ENCODE measurements at regions not wholly inside any gene's neighbourhood (a gene's known extent, or its start where the extent isn't known, plus 50 kb on each side); places are given as distances from the start of the nearest gene placed in this dataset.

GRCh38 chr1:164480285-164480907 is 78.6 kb upstream of the PBX1 start:
- ChIA-PET POLR2A (no interaction called here), CTCF (no interaction called here)
- DNase-seq (ENCODE audit: low read depth, low spot score) (no peak), ATAC-seq (no peak)
- H3K27ac ChIP-seq (ENCODE audit: low read length): no peak overlapping the region
- no peak for TF ChIP-seq CTCF (IDR thresholded peaks at IDR 0.05)
- TF ChIP-seq TCF7L2 (IDR thresholded peaks at IDR 0.05; ENCODE audit: low read depth, low read length): no peak
- no peak for TF ChIP-seq REST (IDR thresholded peaks at IDR 0.05; ENCODE audit: insufficient read depth in 1 of 2, low read depth in 2 of 2, low read length in 1 of 2)
- TF ChIP-seq POLR2AphosphoS5 (IDR thresholded peaks at IDR 0.05; ENCODE audit: low read depth, low read length): no peak
- no peak for TF ChIP-seq SIN3A (IDR thresholded peaks at IDR 0.05; ENCODE audit: borderline replicate concordance, insufficient read depth, low read depth, low read length)
- H3K27me3 ChIP-seq (ENCODE audit: control insufficient read depth, insufficient read depth, low read length): no peaks in the 10 kb centered on the region
- no peaks in the 10 kb centered on the region for H3K36me3 ChIP-seq (ENCODE audit: control insufficient read depth, insufficient read depth, low read length)
- no TSS peak for BruUV-seq (replicated peaks)
- in situ Hi-C loops (cut with HindIII; ENCODE audit: low pct_unique_long_range_greater_than_20kb, low sequenced_read_pairs) (no loop called here), intact Hi-C loops (cut with micrococcal nuclease; ENCODE audit: unreplicated experiment) (no loop called here)
- no peaks in the 10 kb centered on the region for H3K9me3 ChIP-seq (ENCODE audit: control insufficient read depth, insufficient read depth, low read depth, low read length)
- no peaks in the 10 kb centered on the region for H3K4me1 ChIP-seq (ENCODE audit: control insufficient read depth, insufficient read depth, low read length)
- H3K4me3 ChIP-seq (ENCODE audit: low read depth in 2 of 2, low read length in 2 of 2): no peak overlapping the region

GRCh38 chr1:164495905-164496304 is 63.1 kb upstream of the PBX1 start:
- TF ChIP-seq POLR2AphosphoS5 (IDR thresholded peaks at IDR 0.05; ENCODE audit: low read depth, low read length) (no peak), SIN3A (IDR thresholded peaks at IDR 0.05; ENCODE audit: borderline replicate concordance, insufficient read depth, low read depth, low read length) (no peak), CTCF (IDR thresholded peaks at IDR 0.05) (no peak), REST (IDR thresholded peaks at IDR 0.05; ENCODE audit: insufficient read depth in 1 of 2, low read depth in 2 of 2, low read length in 1 of 2) (no peak), TCF7L2 (IDR thresholded peaks at IDR 0.05; ENCODE audit: low read depth, low read length) (no peak)
- in situ Hi-C loops (cut with HindIII; ENCODE audit: low pct_unique_long_range_greater_than_20kb, low sequenced_read_pairs) (no loop called here), intact Hi-C loops (cut with micrococcal nuclease; ENCODE audit: unreplicated experiment) (no loop called here)
- CTCF ChIA-PET: interaction anchor here (0.6 kb wide), 1 partner anchor 52 kb away, joined by 6 read pairs; no protein-coding TSS in a partner anchor
- no peak for ATAC-seq
- no TSS peak for BruUV-seq (replicated peaks)
- Histone ChIP-seq H3K9me3 (ENCODE audit: control insufficient read depth, insufficient read depth, low read depth, low read length) (no peaks in the 10 kb centered on the region), H3K27me3 (ENCODE audit: control insufficient read depth, insufficient read depth, low read length) (no peaks in the 10 kb centered on the region), H3K4me1 (ENCODE audit: control insufficient read depth, insufficient read depth, low read length) (no peaks in the 10 kb centered on the region), H3K4me3 (ENCODE audit: low read depth in 2 of 2, low read length in 2 of 2) (no peak overlapping the region), H3K27ac (ENCODE audit: low read length) (no peak overlapping the region), H3K36me3 (ENCODE audit: control insufficient read depth, insufficient read depth, low read length) (no peaks in the 10 kb centered on the region)
- DNase-seq (ENCODE audit: low read depth, low spot score): no peak
- POLR2A ChIA-PET: no interaction called here
